BJ (cell line): ENCODE measurements at regions not wholly inside any gene's neighbourhood (a gene's known extent, or its start where the extent isn't known, plus 50 kb on each side); places are given as distances from the start of the nearest gene placed in this dataset.

ENCODE experiments used
- CTCF ChIA-PET: fragments of 350-600 bp; formaldehyde crosslinking; extraction: SDS; loops from one replicate; lab custom pipeline; 2021; ENCODE audit warnings: antibody characterized with exemption, inconsistent platforms; lab: Yijun Ruan, JAX
- POLR2A ChIA-PET: fragments of 300-600 bp; sonication (Branson Sonifier 250); formaldehyde crosslinking; extraction: SDS; loops from one replicate; lab custom pipeline; 2021; ENCODE audit warnings: antibody characterized with exemption; lab: Charles Lee
- DNase-seq: peaks from one replicate; pipeline ENCODE4 v3.0.0-alpha.2; 2011; ENCODE audit warnings: low read depth
- H3K27me3 ChIP-seq: 2 replicates; pipeline ENCODE4 v1.6.0; 2011; ENCODE audit warnings: low read length; ENCODE audit not compliant: control insufficient read depth, insufficient read depth
- H3K36me3 ChIP-seq: 2 replicates; pipeline ENCODE4 v1.5.1; 2011; ENCODE audit warnings: low read length; ENCODE audit not compliant: control insufficient read depth, insufficient read depth
- H3K4me3 ChIP-seq: 2 replicates; pipeline ENCODE4 v1.5.1; 2011; ENCODE audit warnings: low read depth, mild to moderate bottlenecking, control low read depth, low read length
- TF ChIP-seq, protein P1 (sequence below): IDR thresholded peaks from 2 replicates; pipeline ENCODE4 v1.5.1; 2011; ENCODE audit warnings: low read depth, mild to moderate bottlenecking, control low read depth, inconsistent platforms, low read length, moderate library complexity; ENCODE audit not compliant: insufficient read depth

DNA sequence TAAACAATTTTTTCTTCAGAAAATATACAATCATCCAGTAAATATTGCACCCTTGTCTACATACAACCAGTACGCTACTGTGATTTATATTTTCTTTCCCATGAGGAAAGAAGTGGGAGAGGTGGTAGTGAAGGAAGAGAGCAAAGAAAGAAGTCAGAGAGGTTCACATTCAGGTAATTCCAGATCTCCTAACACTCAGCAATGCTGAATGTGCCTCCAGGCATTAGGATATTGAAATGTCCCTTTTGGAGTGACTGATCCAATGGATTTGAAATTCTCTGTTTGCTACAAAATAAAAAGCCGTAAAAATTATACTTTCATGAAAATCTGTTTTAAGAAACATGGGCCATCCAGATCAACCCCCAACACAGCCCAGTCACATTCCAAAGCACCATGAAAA, 211.9 kb upstream of the NR3C2 start:
- no peak for DNase-seq
- CTCF ChIA-PET: no interaction called here

DNA sequence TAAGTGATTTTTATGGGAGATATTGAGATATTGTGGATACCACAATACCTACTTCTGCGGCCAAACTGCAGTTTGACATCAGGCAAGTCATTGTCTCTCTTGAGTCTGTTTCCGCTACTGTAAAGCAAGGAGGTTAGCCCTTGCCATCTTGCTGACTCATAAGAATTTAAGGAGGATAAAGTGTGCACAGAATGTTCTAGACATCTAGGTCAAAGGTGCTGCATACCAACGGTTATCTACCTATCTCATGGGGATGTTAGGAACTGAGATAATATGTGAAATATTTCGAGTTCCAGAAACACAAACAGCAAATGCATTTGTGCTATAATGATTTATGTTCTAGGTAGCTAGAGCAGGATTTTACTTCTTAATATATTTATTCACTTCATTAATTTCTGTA, 211.5 kb upstream of the NR3C2 start:
- no peak for DNase-seq
- Histone ChIP-seq H3K36me3 (no peaks in the 10 kb centered on the region), H3K27me3 (no peaks in the 10 kb centered on the region), H3K4me3 (no peak overlapping the region)
- ChIA-PET CTCF (no interaction called here), POLR2A (no interaction called here)
- TF ChIP-seq, protein P1, sequence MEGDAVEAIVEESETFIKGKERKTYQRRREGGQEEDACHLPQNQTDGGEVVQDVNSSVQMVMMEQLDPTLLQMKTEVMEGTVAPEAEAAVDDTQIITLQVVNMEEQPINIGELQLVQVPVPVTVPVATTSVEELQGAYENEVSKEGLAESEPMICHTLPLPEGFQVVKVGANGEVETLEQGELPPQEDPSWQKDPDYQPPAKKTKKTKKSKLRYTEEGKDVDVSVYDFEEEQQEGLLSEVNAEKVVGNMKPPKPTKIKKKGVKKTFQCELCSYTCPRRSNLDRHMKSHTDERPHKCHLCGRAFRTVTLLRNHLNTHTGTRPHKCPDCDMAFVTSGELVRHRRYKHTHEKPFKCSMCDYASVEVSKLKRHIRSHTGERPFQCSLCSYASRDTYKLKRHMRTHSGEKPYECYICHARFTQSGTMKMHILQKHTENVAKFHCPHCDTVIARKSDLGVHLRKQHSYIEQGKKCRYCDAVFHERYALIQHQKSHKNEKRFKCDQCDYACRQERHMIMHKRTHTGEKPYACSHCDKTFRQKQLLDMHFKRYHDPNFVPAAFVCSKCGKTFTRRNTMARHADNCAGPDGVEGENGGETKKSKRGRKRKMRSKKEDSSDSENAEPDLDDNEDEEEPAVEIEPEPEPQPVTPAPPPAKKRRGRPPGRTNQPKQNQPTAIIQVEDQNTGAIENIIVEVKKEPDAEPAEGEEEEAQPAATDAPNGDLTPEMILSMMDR: no peak

More for the DNA sequence above, 211.9 kb upstream of the NR3C2 start:
- Histone ChIP-seq H3K4me3 (no peak overlapping the region), H3K27me3 (no peaks in the 10 kb centered on the region), H3K36me3 (no peaks in the 10 kb centered on the region)
- TF ChIP-seq, protein P1: no peak
- POLR2A ChIA-PET: no interaction called here

DNA sequence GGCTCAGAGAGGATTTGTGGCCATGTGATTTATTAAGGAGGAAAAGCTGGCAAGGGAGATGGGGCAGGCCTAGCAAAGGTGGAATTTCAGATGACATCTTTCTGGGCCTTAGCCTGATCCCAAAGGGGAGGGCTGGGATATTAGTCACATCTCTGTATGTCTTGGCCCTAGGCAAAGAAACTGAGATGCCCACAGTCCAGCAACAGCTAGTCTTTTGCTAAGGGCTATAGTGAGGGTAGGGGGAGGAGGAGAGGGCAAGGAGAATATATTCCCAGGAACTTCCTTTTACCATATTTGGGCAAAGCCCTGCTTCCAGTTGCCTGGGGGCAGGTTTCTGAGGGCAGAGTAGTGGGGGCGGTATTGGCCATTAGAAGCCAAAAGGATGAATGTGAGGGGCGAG, 209.8 kb upstream of the NR3C2 start:
- POLR2A ChIA-PET: no interaction called here
- Histone ChIP-seq H3K36me3 (no peaks in the 10 kb centered on the region), H3K27me3 (no peaks in the 10 kb centered on the region), H3K4me3 (no peak overlapping the region)
- CTCF ChIA-PET: no interaction called here
- no peak for DNase-seq
- TF ChIP-seq, protein P1: no peak

DNA sequence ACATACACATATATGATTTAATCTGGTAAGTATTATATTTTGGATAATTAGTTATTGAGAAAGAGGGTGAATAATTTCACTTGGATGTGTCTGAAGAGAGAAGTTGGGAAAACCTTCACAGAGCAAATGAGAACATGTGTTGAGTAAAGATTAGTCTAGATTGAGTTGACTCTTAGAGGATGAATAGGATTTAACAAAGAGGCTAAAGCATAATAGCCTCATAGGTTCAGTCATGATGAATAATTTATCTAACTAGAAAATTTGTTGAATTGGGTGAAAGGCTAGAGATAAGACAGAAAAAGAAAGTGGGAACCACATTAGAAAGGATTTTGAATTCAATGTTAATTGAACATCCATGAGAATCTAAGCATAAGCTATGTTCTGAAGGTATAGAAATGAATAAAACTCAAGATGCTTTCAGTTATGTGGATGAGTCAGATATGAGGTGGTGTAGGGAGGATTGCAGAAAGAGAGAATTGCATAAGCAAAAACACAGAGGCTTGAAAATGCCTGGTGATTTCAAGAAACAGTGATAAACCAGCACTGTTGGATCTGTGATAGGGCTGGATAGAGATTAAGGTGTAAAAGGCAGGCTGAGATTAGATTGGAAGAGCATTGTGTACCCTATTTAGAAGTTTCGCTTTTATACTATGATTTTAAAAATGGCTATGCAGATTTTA, 207.6 kb upstream of the NR3C2 start:
- no peaks in the 10 kb centered on the region for H3K36me3 ChIP-seq
- H3K27me3 ChIP-seq: no peaks in the 10 kb centered on the region
- TF ChIP-seq, protein P1: no peak
- CTCF ChIA-PET: interaction anchor here (0.7 to 1.1 kb wide), 2 partner anchors 23 to 430 kb away, joined by 3 read pairs; no protein-coding TSS in a partner anchor
- no peak overlapping the region for H3K4me3 ChIP-seq
- no peak for DNase-seq
- POLR2A ChIA-PET: no interaction called here

DNA sequence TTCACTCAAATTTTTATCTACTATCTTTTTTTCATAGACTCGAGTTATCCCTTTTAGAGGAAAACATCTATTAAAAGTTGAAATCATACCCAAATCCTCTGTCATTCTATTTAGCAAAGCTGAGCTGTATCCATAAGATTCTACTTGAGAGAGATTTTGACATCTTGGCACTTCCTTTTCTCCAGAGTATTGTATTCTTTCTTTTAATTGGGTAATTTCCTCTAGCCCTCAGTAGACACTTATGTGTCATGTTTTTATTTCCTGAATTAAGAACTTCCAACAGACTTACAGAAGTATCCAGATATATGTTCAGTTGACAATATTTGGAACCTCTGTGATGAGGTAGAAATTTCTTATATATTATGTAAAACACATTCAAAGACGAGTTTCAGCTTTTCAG, 201.6 kb upstream of the NR3C2 start:
- Histone ChIP-seq H3K4me3 (no peak overlapping the region), H3K27me3 (no peaks in the 10 kb centered on the region), H3K36me3 (no peaks in the 10 kb centered on the region)
- TF ChIP-seq, protein P1: no peak
- ChIA-PET CTCF (no interaction called here), POLR2A (no interaction called here)
- DNase-seq: no peak
